ENCODE measurements at regions not wholly inside any gene's neighbourhood (a gene's known extent, or its start where the extent isn't known, plus 50 kb on each side); places are given as distances from the start of the nearest gene placed in this dataset.
"Not testable (repeated sequence)": the region's sequence is repeated elsewhere in the genome, so short reads cannot be mapped to it uniquely, and the experiment has no call there.

DNA sequence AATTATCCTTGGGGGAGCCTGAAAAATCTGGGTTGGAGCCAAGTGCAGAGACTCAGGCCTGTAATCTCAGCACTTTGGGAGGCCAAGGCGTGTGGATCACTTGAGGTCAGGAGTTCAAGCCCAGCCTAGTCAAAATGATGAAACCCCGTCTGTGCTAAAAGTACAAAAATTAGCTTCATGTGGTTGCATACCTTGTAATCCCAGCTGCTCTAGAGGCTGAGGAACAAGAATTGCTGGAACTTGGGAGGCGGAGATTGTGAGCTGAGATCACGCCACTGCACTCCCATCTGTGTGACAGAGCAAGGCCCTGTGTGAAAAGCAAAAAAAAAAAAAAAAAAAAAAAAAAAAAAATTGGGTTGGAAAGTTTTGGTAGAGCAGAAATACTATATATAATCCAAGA, 1563.6 kb upstream of the PRMT6 start:
- DNase-seq (ENCODE audit: low spot score) (no peak), FAIRE-seq (no peak)

DNA sequence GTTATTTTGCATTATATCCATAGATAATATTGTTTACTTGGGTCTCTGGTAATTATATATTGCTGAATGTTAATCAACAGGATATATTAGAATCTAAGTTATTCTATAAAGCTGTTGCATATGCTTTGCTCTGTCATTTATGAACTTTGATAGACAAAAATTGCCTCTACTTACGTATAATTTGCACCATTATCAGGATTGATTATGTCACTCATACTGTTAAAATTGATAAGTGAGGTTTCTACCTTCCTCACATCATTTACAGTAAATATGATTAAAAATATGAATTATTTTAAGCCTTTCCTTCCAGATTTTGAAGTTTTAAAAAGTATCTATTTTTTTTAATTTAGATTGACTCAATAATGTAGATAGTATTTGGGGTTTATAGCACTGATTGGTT, 1540.4 kb upstream of the PRMT6 start:
- DNase-seq (ENCODE audit: low spot score) (no peak), FAIRE-seq (no peak)

DNA sequence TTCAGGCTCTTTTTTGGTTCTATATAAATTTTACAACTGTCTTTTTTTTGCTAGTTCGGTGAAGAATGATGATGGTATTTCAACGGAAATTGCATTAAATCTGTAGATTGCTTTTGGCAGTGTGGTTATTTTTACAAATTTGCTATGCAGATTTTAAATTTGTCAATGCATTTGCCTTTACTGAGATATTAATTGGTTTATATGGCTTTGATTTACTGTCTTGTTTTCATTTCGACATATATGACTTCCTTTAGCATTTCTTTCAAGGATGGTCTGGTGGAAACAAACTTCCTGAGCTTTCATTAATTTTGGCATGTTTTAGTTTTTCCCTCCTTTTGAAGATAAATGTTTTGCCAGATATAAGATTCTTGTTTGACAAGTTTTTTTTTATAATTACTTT, 1522.5 kb upstream of the PRMT6 start:
- DNase-seq (ENCODE audit: low spot score) (no peak), FAIRE-seq (no peak)

DNA sequence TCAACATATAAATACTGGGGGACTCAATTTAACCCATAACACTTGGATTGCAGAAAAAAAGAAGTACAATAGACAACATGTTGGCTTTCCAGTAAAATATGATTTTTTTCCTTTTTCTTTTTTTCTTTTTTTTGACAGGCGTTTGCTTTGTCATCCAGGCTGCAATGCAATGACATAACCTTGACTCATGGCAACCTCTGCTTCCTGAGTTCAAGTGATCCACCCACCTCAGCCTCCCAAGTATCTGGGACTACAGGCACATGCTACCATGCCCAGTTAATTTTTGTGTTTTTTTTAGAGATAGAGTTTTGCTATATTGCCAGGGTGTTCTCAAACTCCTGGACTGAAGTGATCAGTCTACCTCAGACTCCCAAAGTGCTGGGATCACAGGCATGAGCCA, 1512.0 kb upstream of the PRMT6 start:
- DNase-seq (ENCODE audit: low spot score) (no peak), FAIRE-seq (no peak)

DNA sequence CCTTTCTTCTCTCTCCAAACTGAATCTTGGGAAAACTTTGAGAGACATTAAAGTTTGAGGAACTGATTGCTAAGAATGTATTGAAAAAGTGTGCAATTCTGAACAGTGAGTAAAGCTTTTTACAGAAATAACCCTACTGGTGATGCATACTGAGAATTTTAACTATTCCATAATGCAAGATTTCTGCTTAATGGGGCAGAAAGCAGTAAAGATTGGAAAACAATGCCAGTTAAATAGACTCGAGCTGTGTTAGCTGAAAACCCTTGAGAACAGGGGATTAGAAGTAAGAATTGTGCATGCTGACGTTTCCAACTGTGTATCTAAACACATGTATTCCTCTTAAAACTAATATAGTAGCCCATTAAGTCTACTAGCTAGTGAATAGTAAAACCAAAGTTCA, 1500.2 kb upstream of the PRMT6 start:
- FAIRE-seq (no peak), DNase-seq (ENCODE audit: low spot score) (no peak)

DNA sequence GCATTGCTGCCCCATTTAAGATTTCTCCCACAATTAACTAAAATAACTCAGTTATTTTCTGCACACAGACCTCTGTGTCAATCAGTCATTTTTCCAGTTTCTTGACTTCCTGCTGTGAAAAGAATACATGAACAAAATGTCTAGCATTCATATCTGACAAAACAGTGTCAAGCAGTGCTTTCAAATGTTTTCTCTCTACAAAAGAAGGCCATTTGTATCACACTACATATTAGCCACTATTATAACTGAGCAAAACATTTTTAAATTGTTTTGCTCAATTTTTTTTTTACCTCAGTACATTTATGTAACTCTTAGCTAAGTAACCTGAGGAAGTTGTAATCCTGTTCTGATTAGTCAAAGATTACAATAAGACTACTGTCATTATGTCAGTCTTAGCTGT, 1498.5 kb upstream of the PRMT6 start:
- no peak for DNase-seq (ENCODE audit: low spot score)

DNA sequence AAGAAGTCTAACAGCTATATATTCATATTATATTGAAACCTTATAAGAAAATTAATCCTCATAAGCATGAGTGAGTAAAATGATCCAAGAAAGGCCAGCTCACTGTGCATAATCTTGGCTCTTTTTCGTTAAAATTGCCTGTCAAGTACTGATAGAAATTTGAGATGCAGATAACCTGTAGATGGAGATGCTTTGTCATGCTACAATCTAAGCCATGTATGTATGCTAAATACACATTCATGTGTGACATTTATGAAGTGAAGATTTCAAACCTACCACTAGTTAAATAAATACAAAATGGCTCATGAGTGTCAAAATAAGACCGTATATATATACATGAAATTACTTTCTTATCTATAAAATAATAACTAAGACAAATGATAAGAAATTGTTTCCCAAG, 1491.5 kb upstream of the PRMT6 start:
- DNase-seq (ENCODE audit: low spot score) (no peak), FAIRE-seq (no peak)

More for the DNA sequence above, 1498.5 kb upstream of the PRMT6 start:
- no peak for FAIRE-seq

DNA sequence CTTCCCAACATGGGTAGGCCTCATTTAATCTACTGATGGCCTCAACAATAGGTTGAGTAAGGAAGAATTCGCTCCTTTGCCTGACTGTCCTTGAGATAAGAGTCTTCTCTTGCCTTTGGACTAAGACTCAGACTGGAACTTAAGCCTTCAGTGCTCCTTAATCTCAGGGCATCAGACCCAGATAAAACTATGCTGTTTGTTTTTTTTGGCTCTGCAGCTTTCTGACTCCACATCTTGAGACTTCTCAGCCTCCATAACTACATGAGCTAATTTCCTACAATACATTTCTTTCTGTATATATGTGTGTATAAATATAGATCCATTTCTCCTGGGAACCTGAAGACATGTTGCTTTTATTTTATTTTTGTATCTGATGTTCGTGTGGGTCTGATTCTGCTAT, 1470.7 kb upstream of the PRMT6 start:
- FAIRE-seq (no peak), DNase-seq (ENCODE audit: low spot score) (no peak)

DNA sequence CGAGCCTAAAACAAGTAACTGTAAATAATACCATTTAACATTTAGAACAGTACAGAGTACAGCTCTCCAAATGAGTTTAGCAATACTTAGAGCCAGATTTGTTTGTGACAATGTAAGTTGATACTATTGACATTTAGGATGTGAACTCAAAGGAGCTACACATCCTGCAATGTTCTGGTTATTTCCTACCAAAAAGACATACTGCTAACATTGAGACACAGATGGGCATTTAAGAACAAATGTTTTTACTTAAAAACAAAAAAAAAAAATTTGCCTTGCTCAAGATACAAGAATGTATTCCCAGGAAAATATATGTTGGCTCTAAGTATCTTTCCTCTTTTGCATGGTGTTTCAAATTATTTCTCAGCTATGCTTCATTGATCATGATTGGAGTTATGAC, 1464.8 kb upstream of the PRMT6 start:
- FAIRE-seq (no peak), DNase-seq (ENCODE audit: low spot score) (no peak)

DNA sequence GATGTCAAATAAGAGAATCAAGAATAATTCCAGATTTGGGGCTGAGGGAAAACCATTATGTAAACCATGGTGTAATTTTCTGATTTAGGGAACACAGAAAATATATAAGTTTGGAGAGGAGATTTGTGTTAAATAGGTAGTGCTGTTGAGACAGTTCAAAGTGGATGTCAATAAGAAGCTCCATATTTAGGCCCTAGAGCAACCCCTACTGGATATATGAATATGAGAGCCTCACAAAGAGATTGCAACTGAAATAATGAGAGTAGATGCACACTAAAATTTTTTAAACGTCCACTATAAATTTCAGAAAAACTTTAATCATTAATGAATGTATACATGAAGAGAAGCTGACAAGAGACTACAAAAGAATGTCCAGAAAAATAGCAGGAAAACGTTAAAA, 1447.8 kb upstream of the PRMT6 start:
- DNase-seq (ENCODE audit: low spot score) (no peak), FAIRE-seq (no peak)

DNA sequence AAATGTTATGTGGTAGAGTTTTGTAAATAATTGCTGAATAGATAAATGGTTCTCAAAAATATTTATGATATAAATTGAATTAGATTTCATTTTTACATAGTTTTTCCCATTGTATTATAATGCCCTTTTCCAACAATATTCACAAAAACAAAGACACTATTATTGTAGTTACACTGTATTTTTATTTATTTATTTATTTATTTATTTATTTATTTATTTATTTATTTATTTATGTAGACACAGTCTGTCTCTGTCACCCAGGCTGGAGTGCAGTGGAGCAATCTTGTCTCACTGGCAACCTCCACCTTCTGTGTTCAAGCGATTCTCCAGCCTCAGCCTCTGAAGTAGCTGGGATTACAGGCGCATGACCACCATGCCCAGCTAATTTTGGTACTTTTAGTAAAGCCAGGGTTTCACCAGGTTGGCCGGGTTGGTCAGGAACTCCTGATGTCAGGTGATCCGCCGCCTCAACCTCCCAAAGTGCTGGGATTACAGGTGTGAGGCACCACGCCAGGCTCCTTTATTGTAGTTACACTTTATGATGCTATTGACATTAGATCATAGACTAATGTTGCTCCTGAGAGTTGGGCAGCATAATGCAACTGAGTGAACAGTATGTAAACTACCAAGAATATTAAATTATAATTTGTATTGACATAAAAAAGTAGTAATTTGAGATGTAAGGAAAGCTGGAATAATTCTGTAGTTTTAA, 1430.0 kb upstream of the PRMT6 start:
- no peak for FAIRE-seq
- DNase-seq (ENCODE audit: low spot score) = no peak

DNA sequence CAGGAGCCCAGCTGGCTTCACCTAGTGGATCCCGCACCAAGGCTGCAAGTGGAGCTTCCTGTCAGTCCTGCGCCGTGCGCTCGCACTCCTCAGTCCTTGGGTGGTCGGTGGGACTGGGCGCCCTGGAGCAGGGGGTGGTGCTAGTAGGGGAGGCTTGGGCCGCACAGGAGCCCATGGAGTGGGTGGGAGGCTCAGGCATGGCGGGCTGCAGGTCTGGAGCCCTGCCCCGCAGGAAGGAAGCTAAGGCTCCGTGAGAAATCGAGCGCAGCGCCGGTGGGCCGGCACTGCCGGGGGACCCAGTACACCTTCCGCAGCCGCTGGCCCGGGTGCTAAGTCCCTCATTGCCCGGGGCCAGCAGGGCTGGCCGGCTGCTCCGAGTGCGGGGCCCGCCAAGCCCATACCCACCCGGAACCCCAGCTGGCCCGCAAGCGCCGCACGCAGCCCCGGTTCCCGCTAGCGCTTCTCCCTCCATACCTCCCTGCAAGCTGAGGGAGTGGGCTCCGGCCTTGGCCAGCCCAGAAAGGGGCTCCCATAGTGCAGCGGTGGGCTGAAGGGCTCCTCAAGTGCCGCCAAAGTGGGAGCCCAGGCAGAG, 1425.2 kb upstream of the PRMT6 start:
- DNase-seq (ENCODE audit: low spot score); FAIRE-seq: not testable (repeated sequence)

DNA sequence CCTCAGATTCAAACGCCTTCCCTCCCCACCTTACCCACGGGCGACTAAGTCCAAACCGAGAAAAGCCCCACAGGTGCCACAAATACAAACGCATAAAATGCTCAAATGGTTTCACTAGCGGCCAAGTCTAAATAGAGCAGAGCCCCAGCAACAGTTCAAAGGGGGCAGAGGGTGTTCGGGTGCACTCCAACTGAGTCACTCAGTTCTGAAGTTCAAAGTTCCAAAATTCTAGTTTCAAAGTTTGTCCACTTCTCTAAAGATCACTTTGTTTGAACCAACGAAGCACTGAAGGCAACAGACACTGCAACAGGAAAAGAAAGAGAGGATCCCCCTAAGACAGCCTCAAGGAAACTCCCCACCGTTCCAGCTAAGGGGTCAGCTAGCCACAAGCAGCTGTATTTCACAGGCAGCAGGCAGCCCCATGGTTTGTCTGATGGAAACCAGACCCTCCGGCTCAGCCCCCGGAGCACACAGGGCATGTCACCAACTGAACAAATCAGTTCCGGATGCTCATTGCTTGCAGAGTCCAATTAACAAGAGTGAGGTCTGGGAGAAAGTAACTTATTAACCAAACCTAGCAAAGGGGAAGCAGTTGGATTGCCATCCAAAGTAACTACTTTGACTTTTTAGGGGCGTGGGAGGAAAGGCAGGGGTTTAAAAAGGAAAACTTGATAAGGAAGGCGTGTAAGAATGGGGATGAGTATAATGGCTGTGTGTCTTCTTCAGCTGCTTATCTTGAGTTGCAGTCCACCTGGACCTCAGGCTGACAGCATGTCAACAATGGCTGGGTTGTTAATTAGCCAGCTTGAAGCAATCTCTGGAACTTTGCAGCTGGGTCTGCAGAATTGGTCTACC, 1423.9 kb upstream of the PRMT6 start:
- DNase-seq (ENCODE audit: low spot score) (no peak), FAIRE-seq (no peak)

DNA sequence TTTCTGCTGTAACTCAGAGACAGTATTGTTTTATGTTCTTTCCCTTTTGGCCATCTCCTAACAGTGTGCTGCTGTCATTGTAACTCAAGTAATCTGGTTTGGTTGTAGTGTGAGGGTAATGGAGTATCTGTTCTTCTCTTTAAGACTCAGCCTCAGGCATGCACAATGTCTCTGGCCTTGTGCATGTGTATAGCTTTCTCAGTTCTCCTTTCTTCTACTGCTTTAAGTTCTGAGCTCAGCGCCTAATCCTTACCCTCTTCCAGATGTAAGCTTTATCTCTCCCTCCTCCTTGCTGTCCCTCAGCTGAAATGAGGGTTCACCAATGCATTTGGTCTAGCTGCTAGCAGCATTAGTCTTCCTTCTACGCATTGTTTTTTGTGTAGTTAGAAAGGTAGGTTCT, 1420.4 kb upstream of the PRMT6 start:
- DNase-seq (ENCODE audit: low spot score) (no peak), FAIRE-seq (no peak)

DNA sequence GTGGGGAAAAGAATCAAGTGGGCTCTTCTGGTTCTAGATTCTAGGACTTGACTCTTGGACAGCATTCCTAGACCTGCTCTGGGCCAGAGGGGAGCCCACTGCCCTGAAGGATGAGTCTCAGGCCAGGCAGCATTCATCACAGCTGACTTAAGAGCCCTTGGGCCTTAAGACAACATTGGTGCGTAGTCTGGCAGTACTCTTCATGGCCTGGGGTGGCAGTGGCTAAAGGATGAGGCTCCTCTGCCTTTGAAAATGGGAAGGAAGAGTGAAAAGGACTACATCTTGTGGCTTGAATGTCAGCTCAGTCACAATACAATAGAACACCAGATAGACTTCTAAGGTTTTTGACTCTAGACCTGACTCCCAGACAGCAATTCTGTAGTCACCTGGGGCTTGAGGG, 1415.1 kb upstream of the PRMT6 start:
- DNase-seq (ENCODE audit: low spot score) = no peak
- FAIRE-seq = no peak

DNA sequence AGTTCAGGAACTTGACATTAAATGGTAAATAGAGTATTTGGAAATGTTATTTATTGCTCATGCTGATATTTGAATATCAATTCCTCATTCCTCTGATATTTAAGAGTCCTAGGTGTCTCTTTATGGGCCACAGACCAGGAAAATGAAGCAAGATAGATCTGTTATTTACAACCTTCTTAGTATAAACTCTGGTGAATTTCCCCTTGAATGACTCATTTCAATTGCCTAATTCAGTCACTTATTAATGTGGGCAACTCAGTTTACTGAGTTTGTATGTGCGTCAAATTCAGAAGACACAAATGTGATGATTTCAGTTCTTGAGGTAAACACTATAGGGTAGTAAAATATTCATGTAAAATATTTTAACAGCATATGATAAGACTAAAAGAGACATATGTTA, 1404.4 kb upstream of the PRMT6 start:
- FAIRE-seq (no peak), DNase-seq (ENCODE audit: low spot score) (no peak)

DNA sequence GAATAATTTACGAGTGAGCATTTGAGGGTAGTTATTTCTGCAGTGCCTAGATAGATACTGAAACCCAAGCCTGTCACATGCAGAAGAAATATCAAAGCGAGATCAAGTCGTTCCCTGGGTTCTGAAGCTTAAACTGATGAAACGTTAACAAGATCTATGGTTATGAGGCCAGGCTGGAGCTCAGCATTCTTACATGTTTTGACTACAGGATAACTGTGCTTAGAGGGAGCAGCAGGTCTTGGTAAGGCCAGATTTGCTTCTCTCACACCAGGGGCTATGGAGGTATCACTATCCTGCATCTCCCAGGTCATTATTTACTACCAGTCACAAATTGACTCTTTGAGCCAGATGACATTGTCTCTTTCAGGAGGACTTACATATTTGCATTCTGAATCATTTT, 1401.4 kb upstream of the PRMT6 start:
- DNase-seq (ENCODE audit: low spot score) (no peak), FAIRE-seq (no peak)

DNA sequence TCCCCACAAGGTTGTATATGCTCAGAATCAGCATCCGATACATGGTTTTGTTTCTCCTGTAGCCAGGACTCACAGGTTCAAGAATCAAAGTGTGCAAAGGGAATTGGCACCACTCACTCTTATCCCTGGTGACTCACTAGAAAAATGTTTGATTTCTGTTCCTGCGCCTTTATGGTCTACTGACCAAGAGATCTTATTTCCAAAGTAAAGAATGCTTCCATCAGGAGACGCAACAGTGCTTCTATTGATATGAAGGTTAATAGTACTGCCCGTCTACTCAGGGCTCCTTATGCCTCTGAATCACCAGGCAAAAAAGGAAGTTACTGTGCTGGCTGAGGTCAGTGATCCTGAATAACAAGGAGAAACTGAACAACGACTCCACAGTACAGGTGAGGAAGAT, 1392.0 kb upstream of the PRMT6 start:
- DNase-seq (ENCODE audit: low spot score) = peak; percentile 42
- no peak for FAIRE-seq

DNA sequence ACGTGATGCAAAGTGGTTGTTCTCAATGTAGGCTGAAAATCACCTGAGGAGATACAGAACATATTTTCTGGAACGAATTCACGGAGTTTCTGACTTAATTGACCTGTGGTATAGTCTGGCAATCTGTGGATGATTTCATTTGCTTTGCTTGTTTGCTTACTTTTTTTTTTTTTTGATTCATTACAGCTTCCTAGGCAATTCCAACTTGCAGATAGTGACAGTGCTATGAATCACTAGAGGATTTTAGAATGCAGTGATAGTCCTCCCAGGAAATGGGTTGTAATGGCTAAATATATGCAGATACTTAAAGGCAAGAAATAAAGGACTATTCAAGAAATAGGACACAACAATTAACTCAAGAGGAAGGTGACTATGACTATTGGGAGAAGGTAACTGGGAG, 1378.1 kb upstream of the PRMT6 start:
- DNase-seq (ENCODE audit: low spot score) = no peak
- no peak for FAIRE-seq

DNA sequence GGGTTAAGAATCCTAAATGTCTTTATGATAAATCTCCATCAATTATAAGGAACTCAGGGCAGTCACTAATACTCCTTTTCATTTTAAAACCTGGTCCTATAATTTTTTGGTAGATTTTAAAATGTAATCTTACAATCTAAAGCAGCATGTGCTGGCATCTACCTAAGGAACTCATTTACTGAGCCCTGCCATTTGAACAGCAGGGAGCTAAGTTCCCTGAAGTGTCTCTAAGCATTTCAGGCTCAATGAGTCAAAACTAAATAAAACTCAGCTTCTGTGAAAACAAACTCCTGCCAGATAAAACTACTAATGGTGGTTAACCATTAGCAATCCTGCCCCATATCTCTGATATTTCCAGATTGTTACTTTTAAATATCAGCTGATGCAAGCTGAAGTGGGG, 1371.8 kb upstream of the PRMT6 start:
- DNase-seq (ENCODE audit: low spot score) = no peak
- no peak for FAIRE-seq

DNA sequence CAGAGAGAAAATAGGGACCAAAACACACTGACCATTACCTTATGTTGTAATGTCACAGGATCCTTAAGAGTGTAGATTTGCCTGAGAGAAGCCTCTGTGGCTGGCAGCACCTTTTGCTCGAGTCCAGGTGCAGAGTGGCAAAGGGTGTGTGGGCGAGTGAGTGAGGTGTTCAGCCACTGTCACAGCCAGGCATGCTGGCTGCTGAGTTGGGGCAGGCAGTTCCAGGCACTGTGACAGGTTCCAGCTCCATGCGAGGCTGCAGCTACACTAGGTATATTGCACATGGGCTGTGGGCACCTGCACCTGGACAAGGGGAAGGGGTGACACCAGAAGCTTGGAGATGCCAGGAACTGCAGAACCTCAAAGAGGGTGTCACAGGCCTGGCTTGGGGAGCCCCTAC, 1370.4 kb upstream of the PRMT6 start:
- peak; percentile 32 for FAIRE-seq
- no peak for DNase-seq (ENCODE audit: low spot score)

DNA sequence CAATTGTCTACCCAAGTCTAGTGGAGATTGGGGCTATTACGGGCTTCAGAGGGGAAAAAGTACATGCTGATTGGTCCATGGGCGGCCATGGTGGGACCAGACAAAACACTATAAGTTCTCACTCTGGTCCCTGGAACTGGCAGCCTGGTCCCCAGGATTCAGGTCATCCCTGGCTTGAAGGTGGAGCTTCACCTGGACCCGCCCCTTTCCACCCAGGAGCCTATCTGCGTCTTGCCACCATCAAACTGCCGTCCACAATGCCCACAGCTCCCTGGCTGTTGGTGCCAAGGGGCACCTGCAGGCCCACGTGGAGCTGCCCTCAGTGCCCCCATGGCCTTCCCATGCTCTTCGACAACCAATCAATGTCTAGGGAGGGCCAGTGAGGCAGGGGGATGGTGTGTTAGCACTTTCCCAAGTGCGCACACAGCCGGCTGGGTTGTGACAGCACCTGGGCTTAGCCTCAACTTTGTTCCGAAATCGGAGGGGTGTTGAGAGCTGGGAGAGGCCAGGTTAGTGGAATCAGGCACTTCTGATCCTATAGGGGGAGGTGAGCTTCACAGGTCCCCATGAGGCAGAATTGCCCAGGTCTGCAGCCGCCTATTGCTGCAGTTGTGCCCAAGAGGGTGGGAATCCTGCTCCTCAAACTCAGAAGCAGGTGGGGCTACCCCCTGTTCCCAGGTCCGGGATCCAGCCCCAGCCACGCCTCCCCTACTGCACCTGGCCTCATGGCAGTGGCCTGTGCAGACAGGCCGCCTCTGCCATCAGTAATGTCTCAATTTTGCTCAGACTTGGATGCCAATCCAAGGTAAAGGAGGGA, 1369.4 kb upstream of the PRMT6 start:
- DNase-seq (ENCODE audit: low spot score) (no peak), FAIRE-seq (no peak)

All from urothelium cell line (cell line).